Lung (tissue), 11 donors: ENCODE measurements at regions not wholly inside any gene's neighbourhood (a gene's known extent, or its start where the extent isn't known, plus 50 kb on each side); places are given as distances from the start of the nearest gene placed in this dataset.

Experiments
- ATAC-seq: fragments of 200-7000 bp; cut with Tn5 transposase; one replicate; pipeline ENCODE4 v1.9.1; 2020; ENCODE audit warnings: moderate number of reproducible peaks; ENCODE audit not compliant: insufficient read depth, low FRiP score
- DNase-seq, 3 donors: peaks; one replicate each; pipeline ENCODE4 v3.0.0-alpha.2; 2013 to 2017
- H3K27ac ChIP-seq, 2 donors: one replicate each; pipeline ENCODE4 v1.5.1; 2013; ENCODE audit warnings: mild to moderate bottlenecking in 2 of 2, moderate library complexity in 2 of 2, control low read depth in 1 of 2, inconsistent platforms in 1 of 2, low read depth in 1 of 2, low read length in 1 of 2
- H3K27me3 ChIP-seq, 3 donors: one replicate each; pipeline ENCODE4 v1.5.1; 2013; ENCODE audit warnings: low read length in 2 of 3; ENCODE audit not compliant: control insufficient read depth in 3 of 3, insufficient read depth in 3 of 3
- H3K36me3 ChIP-seq, 4 donors: one replicate each; pipeline ENCODE4 v1.5.1; 2013; ENCODE audit warnings: low read length in 4 of 4, mild to moderate bottlenecking in 1 of 4, moderate library complexity in 1 of 4; ENCODE audit not compliant: control insufficient read depth in 4 of 4, insufficient read depth in 4 of 4
- H3K4me1 ChIP-seq, 5 donors: one replicate each; pipeline ENCODE4 v1.5.1; 2013; ENCODE audit warnings: low read length in 5 of 5, mild to moderate bottlenecking in 2 of 5, moderate library complexity in 1 of 5; ENCODE audit not compliant: control insufficient read depth in 5 of 5, insufficient read depth in 5 of 5
- H3K4me3 ChIP-seq: one replicate; pipeline ENCODE4 v1.5.1; 2013; ENCODE audit warnings: mild to moderate bottlenecking, control low read depth, moderate library complexity
- H3K9ac ChIP-seq, 2 donors: one replicate each; pipeline ENCODE4 v1.5.1; 2013; ENCODE audit warnings: low read length in 2 of 2, control low read depth in 1 of 2; ENCODE audit not compliant: insufficient read depth in 1 of 2
- H3K9me3 ChIP-seq, 4 donors: one replicate each; pipeline ENCODE4 v1.5.1; 2013; ENCODE audit warnings: low read length in 3 of 4, mild to moderate bottlenecking in 1 of 4, moderate library complexity in 1 of 4; ENCODE audit not compliant: control insufficient read depth in 4 of 4, insufficient read depth in 3 of 4
- WGBS, 2 donors: extraction: QIAGEN DNeasy Blood & Tissue Kit; methylation state at CpG; one replicate each; pipeline ENCODE4 v1.1.7; 2013; 5-methylcytosine and 5-hydroxymethylcytosine counted together
- TF ChIP-seq, protein P1 (sequence below): IDR thresholded peaks from 2 replicates; pipeline ENCODE4 v1.5.1; 2012; ENCODE audit warnings: mild to moderate bottlenecking; ENCODE audit errors: control extremely low read depth, extremely low read depth
- donor health status: control.
- donor health status: control.
- donor health status: Bipolar disorder and iron deficiency.
- donor health status: healthy.
- donor health status: DM: yes; HTN: yes; CAD: no.

DNA sequence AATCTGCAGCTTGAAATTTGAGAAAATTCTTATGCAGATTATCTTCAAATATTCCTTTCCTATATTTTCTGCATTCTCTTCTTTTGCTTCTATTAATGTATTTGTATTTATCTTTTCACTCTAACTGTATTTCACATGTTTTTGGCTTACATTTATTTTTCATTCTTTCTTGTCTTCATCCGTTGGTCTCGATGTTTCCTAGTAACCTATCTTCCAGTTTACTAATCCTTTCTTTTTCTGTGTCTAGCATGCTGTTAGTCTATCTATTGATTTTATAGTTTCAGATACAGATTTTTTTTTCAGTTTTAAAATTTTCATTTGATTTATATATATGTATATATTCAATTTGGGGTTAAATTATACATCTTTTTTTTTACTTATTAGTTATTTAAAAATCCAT, 556.2 kb downstream of the RFPL4B start:
- peaks cover 0 to 4% (median 0%) of the 10 kb centered on the region in 5 donors for H3K4me1 ChIP-seq
- H3K27ac ChIP-seq, result no peak overlapping the region
- H3K9me3 ChIP-seq, result peaks cover 0 to 6% (median 0%) of the 10 kb centered on the region in 4 donors
- 99% methylated on average over 2 of the region's 2 CpGs for WGBS, 2 donors
- TF ChIP-seq, protein P1, sequence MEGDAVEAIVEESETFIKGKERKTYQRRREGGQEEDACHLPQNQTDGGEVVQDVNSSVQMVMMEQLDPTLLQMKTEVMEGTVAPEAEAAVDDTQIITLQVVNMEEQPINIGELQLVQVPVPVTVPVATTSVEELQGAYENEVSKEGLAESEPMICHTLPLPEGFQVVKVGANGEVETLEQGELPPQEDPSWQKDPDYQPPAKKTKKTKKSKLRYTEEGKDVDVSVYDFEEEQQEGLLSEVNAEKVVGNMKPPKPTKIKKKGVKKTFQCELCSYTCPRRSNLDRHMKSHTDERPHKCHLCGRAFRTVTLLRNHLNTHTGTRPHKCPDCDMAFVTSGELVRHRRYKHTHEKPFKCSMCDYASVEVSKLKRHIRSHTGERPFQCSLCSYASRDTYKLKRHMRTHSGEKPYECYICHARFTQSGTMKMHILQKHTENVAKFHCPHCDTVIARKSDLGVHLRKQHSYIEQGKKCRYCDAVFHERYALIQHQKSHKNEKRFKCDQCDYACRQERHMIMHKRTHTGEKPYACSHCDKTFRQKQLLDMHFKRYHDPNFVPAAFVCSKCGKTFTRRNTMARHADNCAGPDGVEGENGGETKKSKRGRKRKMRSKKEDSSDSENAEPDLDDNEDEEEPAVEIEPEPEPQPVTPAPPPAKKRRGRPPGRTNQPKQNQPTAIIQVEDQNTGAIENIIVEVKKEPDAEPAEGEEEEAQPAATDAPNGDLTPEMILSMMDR, result no peak
- H3K9ac ChIP-seq, result no peak overlapping the region
- H3K4me3 ChIP-seq, result no peak overlapping the region
- no peaks in the 10 kb centered on the region for H3K27me3 ChIP-seq
- ATAC-seq (no peak), DNase-seq (no peak)
- H3K36me3 ChIP-seq, result no peaks in the 10 kb centered on the region

GRCh38 chr6:112906726-112907125, 559.6 kb downstream of the RFPL4B start:
- H3K36me3 ChIP-seq, result no peaks in the 10 kb centered on the region
- H3K27me3 ChIP-seq, result no peaks in the 10 kb centered on the region
- H3K4me3 ChIP-seq, result no peak overlapping the region
- peak overlapping the region in 1 of 2 donors; percentile 12 for H3K27ac ChIP-seq
- 48 to 57% methylated on average over 1 of the region's 1 CpG for WGBS, 2 donors
- DNase-seq (peak; percentile 15 to 67 (median 37)), ATAC-seq (no peak)
- H3K9ac ChIP-seq, result no peak overlapping the region
- peaks cover 0 to 6% (median 0%) of the 10 kb centered on the region in 4 donors for H3K9me3 ChIP-seq
- TF ChIP-seq, protein P1, result no peak
- H3K4me1 ChIP-seq, result peaks cover 0 to 4% (median 0%) of the 10 kb centered on the region in 5 donors

DNA sequence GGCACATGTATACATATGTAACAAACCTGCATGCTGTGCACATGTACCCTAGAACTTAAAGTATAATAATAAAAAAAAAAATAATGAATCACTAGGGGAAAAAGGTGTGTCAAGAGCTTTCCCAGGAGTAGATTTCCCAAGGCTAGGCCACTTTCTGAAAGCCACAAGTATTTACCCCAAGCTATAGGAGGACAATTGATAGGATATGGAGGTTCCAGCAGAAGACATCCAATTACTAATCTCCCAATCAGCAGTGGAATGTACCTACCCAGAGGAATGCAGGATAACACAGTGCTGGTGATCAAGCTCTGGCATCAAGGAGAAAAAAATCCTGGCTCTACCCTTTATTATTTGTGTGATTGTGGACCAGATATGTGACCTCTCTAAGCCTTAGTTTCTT, 562.7 kb downstream of the RFPL4B start:
- TF ChIP-seq, protein P1, result no peak
- no peaks in the 10 kb centered on the region for H3K9me3 ChIP-seq
- no peak overlapping the region for H3K4me3 ChIP-seq
- H3K36me3 ChIP-seq, result no peaks in the 10 kb centered on the region
- no peak overlapping the region for H3K27ac ChIP-seq
- ATAC-seq, result no peak
- peaks cover 0 to 17% (median 0%) of the 10 kb centered on the region in 5 donors for H3K4me1 ChIP-seq
- no peak for DNase-seq
- H3K27me3 ChIP-seq, result no peaks in the 10 kb centered on the region
- no peak overlapping the region for H3K9ac ChIP-seq

GRCh38 chr6:112910256-112910655, 563.1 kb downstream of the RFPL4B start:
- Histone ChIP-seq H3K36me3 (no peaks in the 10 kb centered on the region), H3K4me3 (no peak overlapping the region), H3K27me3 (no peaks in the 10 kb centered on the region), H3K4me1 (peaks cover 0 to 17% (median 0%) of the 10 kb centered on the region in 5 donors), H3K9me3 (no peaks in the 10 kb centered on the region), H3K27ac (no peak overlapping the region), H3K9ac (no peak overlapping the region)
- no peak for DNase-seq
- WGBS, 2 donors, result 28 to 40% methylated on average over 2 of the region's 2 CpGs
- no peak for ATAC-seq
- TF ChIP-seq, protein P1, result no peak
